ENCODE measurements at regions not wholly inside any gene's neighbourhood (a gene's known extent, or its start where the extent isn't known, plus 50 kb on each side); places are given as distances from the start of the nearest gene placed in this dataset.

DNA sequence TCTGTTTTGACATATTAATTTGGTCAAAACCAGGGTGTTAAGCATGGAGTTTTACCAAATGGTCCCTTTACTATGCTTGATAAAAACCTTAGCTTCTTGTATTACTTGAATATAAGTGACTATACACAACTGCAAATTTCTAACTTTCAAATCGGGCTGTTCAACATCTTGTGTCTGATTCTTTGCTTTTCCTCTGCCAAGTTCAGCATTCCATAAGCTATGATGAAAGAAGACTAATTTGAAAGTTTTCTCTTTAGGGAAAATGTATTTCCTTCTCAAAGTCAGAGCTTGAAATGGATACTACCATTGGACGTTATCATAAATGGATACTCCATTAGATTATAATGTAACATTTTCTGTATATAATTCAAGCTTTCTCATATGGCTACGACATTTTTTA lies 792.9 kb downstream of the EFNA5 start:
- Histone ChIP-seq H3K79me2 (ENCODE audit: control insufficient read depth, insufficient read depth, low read length) (no peaks in the 10 kb centered on the region), H3K4me1 (ENCODE audit: control insufficient read depth in 2 of 2, insufficient read depth in 2 of 2, low read length in 2 of 2) (no peaks in the 10 kb centered on the region), H3K9me3 (ENCODE audit: control extremely low read depth in 1 of 3, control insufficient read depth in 2 of 3, insufficient read depth in 1 of 3, low read length in 2 of 3) (peaks cover 0 to 27% (median 7%) of the 10 kb centered on the region in 3 donors), H3K4me2 (replicated peaks; ENCODE audit: low read depth, low read length, poor library complexity, severe bottlenecking) (no peak overlapping the region), H2AFZ (ENCODE audit: insufficient read depth, low read depth, low read length, poor library complexity, severe bottlenecking) (no peak overlapping the region), H3K4me3 (ENCODE audit: control extremely low read depth in 1 of 5, extremely low read depth in 1 of 5, insufficient read depth in 1 of 5, low read depth in 2 of 5, low read length in 4 of 5) (no peak overlapping the region), H4K20me1 (ENCODE audit: control insufficient read depth, insufficient read depth, low read length, poor library complexity, severe bottlenecking) (no peaks in the 10 kb centered on the region), H3K27me3 (replicated peaks in 1 of 4; ENCODE audit: control extremely low read depth in 1 of 4, control insufficient read depth in 3 of 4, insufficient read depth in 4 of 4, low read length in 3 of 4) (no peaks in the 10 kb centered on the region), H3K27ac (ENCODE audit: low read length in 2 of 2) (no peak overlapping the region), H3K36me3 (replicated peaks in 1 of 2; ENCODE audit: control extremely low read depth in 1 of 2, control insufficient read depth in 1 of 2, extremely low read depth in 1 of 2, insufficient read depth in 2 of 2, low read length in 1 of 2) (no peaks in the 10 kb centered on the region), H3K9ac (ENCODE audit: low read length) (no peak overlapping the region)
- no peak for TF ChIP-seq EZH2 (IDR thresholded peaks at IDR 0.05; ENCODE audit: borderline replicate concordance, insufficient read depth, low read depth, low read length, poor library complexity, severe bottlenecking)
- no peak for TF ChIP-seq CTCF (IDR thresholded peaks at IDR 0.05)
- DNase-seq (no peak), ATAC-seq (ENCODE audit: low read depth) (no peak)
- Mint-ChIP-seq H3K27ac (no peak overlapping the region), H3K4me3 (no peak overlapping the region), H3K4me1 (no peaks in the 10 kb centered on the region), H3K9me3 (ENCODE audit: insufficient read depth) (peaks cover 2% of the 10 kb centered on the region), H3K27me3 (no peaks in the 10 kb centered on the region)
- POLR2A ChIA-PET: no interaction called here
- intact Hi-C loops (cut with micrococcal nuclease): no loop called here
- CTCF ChIA-PET: no interaction called here
- WGBS (ENCODE audit: insufficient coverage): no CpG with 5 or more reads among the region's 3 CpGs

DNA sequence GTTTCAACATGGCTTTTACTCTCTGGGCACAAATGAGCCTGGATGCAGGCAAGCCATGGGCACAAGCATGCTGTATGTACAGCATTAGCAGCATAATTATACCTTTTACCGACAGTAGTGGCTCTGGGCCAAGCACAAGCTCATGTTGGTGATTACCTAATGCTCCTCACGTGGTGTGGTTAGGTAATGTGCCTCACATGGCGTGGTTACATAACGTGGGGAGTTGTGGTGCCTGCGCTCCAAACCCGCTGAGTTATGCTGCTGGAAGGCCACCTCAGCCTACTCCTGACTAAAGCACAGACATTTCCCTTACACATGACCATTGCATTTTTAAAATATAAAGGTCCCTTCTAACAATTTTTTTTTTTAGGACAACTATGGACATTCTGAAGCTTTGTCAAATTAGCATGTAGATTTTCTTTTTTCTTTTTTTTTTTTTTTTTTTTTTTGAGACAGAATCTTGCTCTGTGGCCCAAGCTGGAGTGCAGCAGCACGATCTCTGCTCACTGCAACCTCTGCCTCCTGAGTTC lies 794.0 kb downstream of the EFNA5 start:
- ChIA-PET POLR2A (no interaction called here), CTCF (no interaction called here)
- no peak overlapping the region for H3K27ac ChIP-seq (ENCODE audit: low read length in 2 of 2)
- TF ChIP-seq EZH2 (IDR thresholded peaks at IDR 0.05; ENCODE audit: borderline replicate concordance, insufficient read depth, low read depth, low read length, poor library complexity, severe bottlenecking) (no peak), CTCF (IDR thresholded peaks at IDR 0.05) (no peak)
- H3K36me3 ChIP-seq (replicated peaks in 1 of 2; ENCODE audit: control extremely low read depth in 1 of 2, control insufficient read depth in 1 of 2, extremely low read depth in 1 of 2, insufficient read depth in 2 of 2, low read length in 1 of 2): no peaks in the 10 kb centered on the region
- H3K9me3 ChIP-seq (ENCODE audit: control extremely low read depth in 1 of 3, control insufficient read depth in 2 of 3, insufficient read depth in 1 of 3, low read length in 2 of 3): peaks cover 0 to 27% (median 7%) of the 10 kb centered on the region in 3 donors
- H3K4me2 ChIP-seq (replicated peaks; ENCODE audit: low read depth, low read length, poor library complexity, severe bottlenecking): no peak overlapping the region
- peak; percentile 5 for DNase-seq
- intact Hi-C loops (cut with micrococcal nuclease): no loop called here
- Mint-ChIP-seq H3K4me1 (no peaks in the 10 kb centered on the region), H3K9me3 (ENCODE audit: insufficient read depth) (peaks cover 2% of the 10 kb centered on the region), H3K4me3 (no peak overlapping the region), H3K27me3 (no peaks in the 10 kb centered on the region), H3K27ac (no peak overlapping the region)
- H3K79me2 ChIP-seq (ENCODE audit: control insufficient read depth, insufficient read depth, low read length): no peaks in the 10 kb centered on the region
- H4K20me1 ChIP-seq (ENCODE audit: control insufficient read depth, insufficient read depth, low read length, poor library complexity, severe bottlenecking): no peaks in the 10 kb centered on the region
- H3K4me3 ChIP-seq (ENCODE audit: control extremely low read depth in 1 of 5, extremely low read depth in 1 of 5, insufficient read depth in 1 of 5, low read depth in 2 of 5, low read length in 4 of 5): no peak overlapping the region
- WGBS (ENCODE audit: insufficient coverage): 79% methylated on average over 6 of the region's 7 CpGs
- H3K9ac ChIP-seq (ENCODE audit: low read length): no peak overlapping the region
- ATAC-seq (ENCODE audit: low read depth): no peak
- no peaks in the 10 kb centered on the region for H3K4me1 ChIP-seq (ENCODE audit: control insufficient read depth in 2 of 2, insufficient read depth in 2 of 2, low read length in 2 of 2)
- no peaks in the 10 kb centered on the region for H3K27me3 ChIP-seq (replicated peaks in 1 of 4; ENCODE audit: control extremely low read depth in 1 of 4, control insufficient read depth in 3 of 4, insufficient read depth in 4 of 4, low read length in 3 of 4)
- no peak overlapping the region for H2AFZ ChIP-seq (ENCODE audit: insufficient read depth, low read depth, low read length, poor library complexity, severe bottlenecking)
